Activated CD8-positive, alpha-beta T cell treated with anti-CD3 and anti-CD28 coated beads for 36 hours (primary cell): ENCODE measurements at regions not wholly inside any gene's neighbourhood (a gene's known extent, or its start where the extent isn't known, plus 50 kb on each side); places are given as distances from the start of the nearest gene placed in this dataset.

Experiments used
- ATAC-seq: fragments of 200-7000 bp; cut with Tn5 transposase; one replicate; pipeline ENCODE4 v1.10.0; 2021; ENCODE audit warnings: mild to moderate bottlenecking, moderate library complexity
- CTCF ChIA-PET: fragments of 350-600 bp; sonication (Branson Sonifier 250); formaldehyde crosslinking; loops from one replicate; lab custom pipeline; 2021; ENCODE audit warnings: antibody characterized with exemption; lab: Charles Lee
- POLR2A ChIA-PET: fragments of 350-600 bp; sonication (Branson Sonifier 250); formaldehyde crosslinking; loops from one replicate; lab custom pipeline; 2021; ENCODE audit warnings: antibody characterized with exemption; lab: Charles Lee
- DNase-seq: peaks from one replicate; pipeline ENCODE4 v3.0.0-alpha.2; 2020
- H3K27ac Mint-ChIP-seq: one replicate; pipeline ENCODE4 v1.8.0; 2021; ENCODE audit warnings: mild to moderate bottlenecking, mixed read lengths
- H3K27me3 Mint-ChIP-seq: one replicate; pipeline ENCODE4 v1.8.0; 2021; ENCODE audit warnings: mixed read lengths
- H3K36me3 Mint-ChIP-seq: one replicate; pipeline ENCODE4 v1.8.0; 2021; ENCODE audit warnings: low read depth, mixed read lengths
- H3K4me1 Mint-ChIP-seq: one replicate; pipeline ENCODE4 v1.8.0; 2021; ENCODE audit warnings: low read depth, mixed read lengths
- H3K4me3 Mint-ChIP-seq: one replicate; pipeline ENCODE4 v1.8.0; 2021; ENCODE audit warnings: mild to moderate bottlenecking, moderate library complexity, mixed read lengths
- H3K9me3 Mint-ChIP-seq: one replicate; pipeline ENCODE4 v1.8.0; 2021; ENCODE audit warnings: mixed read lengths
- CTCF ChIP-seq: fragments of 200-600 bp; IDR thresholded peaks from one replicate; pipeline ENCODE4 v1.8.0; 2022; ENCODE audit warnings: antibody characterized with exemption, mild to moderate bottlenecking
- intact Hi-C: fragments of 100-400 bp; cut with micrococcal nuclease; formaldehyde crosslinking; loops from one replicate; pipeline ENCODE4 v1.10.0; 2022

- DNase-seq (no peak), ATAC-seq (no peak)
- H3K27me3 Mint-ChIP-seq: no peaks in the 10 kb centered on the region
- H3K27ac Mint-ChIP-seq: no peak overlapping the region
- H3K36me3 Mint-ChIP-seq: no peaks in the 10 kb centered on the region
- no peaks in the 10 kb centered on the region for H3K4me1 Mint-ChIP-seq
- H3K4me3 Mint-ChIP-seq: no peak overlapping the region
- POLR2A ChIA-PET: no interaction called here
- H3K9me3 Mint-ChIP-seq: no peaks in the 10 kb centered on the region
- intact Hi-C loops: no loop called here
- CTCF ChIA-PET: no interaction called here
- TF ChIP-seq CTCF: no peak
These were observed 75.2 kb downstream of the GJA1 start for GRCh38 chr6:121510568-121511177.

GRCh38 chr6:121515630-121516265 is 80.3 kb downstream of the GJA1 start:
- Mint-ChIP-seq H3K4me3 (no peak overlapping the region), H3K4me1 (no peaks in the 10 kb centered on the region), H3K27ac (no peak overlapping the region), H3K9me3 (no peaks in the 10 kb centered on the region), H3K27me3 (no peaks in the 10 kb centered on the region), H3K36me3 (no peaks in the 10 kb centered on the region)
- ChIA-PET POLR2A (no interaction called here), CTCF (no interaction called here)
- intact Hi-C loops: no loop called here
- TF ChIP-seq CTCF: no peak
- ATAC-seq (no peak), DNase-seq (no peak)

- ATAC-seq (no peak), DNase-seq (no peak)
- H3K36me3 Mint-ChIP-seq: no peaks in the 10 kb centered on the region
- intact Hi-C loops: no loop called here
- no peak overlapping the region for H3K4me3 Mint-ChIP-seq
- no peak for TF ChIP-seq CTCF
- POLR2A ChIA-PET: no interaction called here
- CTCF ChIA-PET: no interaction called here
- H3K9me3 Mint-ChIP-seq: no peaks in the 10 kb centered on the region
- no peaks in the 10 kb centered on the region for H3K27me3 Mint-ChIP-seq
- H3K27ac Mint-ChIP-seq: no peak overlapping the region
- H3K4me1 Mint-ChIP-seq: no peaks in the 10 kb centered on the region
These were observed 80.9 kb downstream of the GJA1 start for GRCh38 chr6:121516331-121516730.

DNA sequence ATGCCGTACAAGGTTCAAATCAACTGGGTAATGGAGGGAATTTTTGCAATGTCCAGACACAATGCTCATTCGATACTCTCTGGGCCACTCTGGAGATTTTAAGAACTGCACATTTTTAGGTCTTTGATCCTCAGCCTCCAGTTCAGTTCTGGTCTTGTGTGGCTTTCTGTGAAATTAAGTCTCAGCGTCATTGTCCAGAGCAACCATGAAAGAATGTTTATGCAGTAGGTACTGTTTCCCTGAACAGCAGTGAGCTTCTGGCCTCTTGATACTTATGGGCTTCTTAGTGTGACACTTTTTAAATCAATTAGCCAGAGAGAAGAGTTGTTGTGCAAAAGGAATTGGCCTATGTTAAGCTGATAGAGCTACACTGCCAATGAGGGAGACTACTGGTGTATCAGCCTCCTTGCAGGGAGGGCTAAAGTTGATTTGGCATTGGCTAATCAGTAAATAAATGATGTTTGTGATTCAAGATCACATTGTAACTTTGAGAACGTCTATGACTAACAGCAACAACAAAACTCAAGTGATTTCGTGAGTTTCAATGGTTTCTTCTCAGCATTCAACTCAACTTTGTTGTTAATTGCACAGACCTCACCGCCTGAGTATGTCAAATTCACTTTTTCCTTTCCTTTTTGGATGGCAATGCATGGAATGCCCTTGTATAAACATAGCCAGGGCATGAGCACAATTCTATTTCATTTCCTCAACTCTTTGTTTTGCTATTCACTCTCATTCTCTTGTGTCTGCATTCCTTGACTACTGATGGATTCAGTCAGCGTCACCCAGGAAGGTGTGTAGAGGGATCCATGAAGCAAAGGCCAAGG is 85.1 kb downstream of the GJA1 start:
- ChIA-PET CTCF (no interaction called here), POLR2A (no interaction called here)
- no peak for TF ChIP-seq CTCF
- Mint-ChIP-seq H3K4me1 (no peaks in the 10 kb centered on the region), H3K4me3 (no peak overlapping the region), H3K27ac (no peak overlapping the region), H3K27me3 (no peaks in the 10 kb centered on the region), H3K9me3 (no peaks in the 10 kb centered on the region), H3K36me3 (no peaks in the 10 kb centered on the region)
- intact Hi-C loops: no loop called here
- ATAC-seq: no peak
- DNase-seq: no peak

DNA sequence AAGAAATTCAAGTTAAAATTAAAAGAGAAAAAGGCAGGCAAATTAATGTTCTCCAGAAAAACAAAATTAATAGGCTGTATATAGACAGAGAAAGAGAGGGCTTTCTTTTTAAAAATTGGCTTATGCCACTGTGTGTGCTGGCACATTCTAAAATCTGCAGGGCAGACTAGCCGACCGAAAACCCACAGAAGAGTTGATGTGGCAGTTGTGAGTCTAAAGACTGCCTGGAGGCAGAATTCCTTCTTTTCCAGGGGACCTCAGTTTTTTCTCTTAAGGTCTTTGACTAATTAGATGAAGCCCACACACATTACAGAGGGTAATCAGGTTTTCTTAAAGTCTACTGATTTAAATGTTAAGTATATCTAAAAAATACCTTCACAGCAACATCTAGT is 85.7 kb downstream of the GJA1 start:
- POLR2A ChIA-PET: no interaction called here
- no peaks in the 10 kb centered on the region for H3K27me3 Mint-ChIP-seq
- intact Hi-C loops: no loop called here
- ATAC-seq (no peak), DNase-seq (no peak)
- CTCF ChIA-PET: no interaction called here
- no peak for TF ChIP-seq CTCF
- no peak overlapping the region for H3K4me3 Mint-ChIP-seq
- no peak overlapping the region for H3K27ac Mint-ChIP-seq
- no peaks in the 10 kb centered on the region for H3K9me3 Mint-ChIP-seq
- H3K36me3 Mint-ChIP-seq: no peaks in the 10 kb centered on the region
- H3K4me1 Mint-ChIP-seq: no peaks in the 10 kb centered on the region
